ENCODE measurements at regions not wholly inside any gene's neighbourhood (a gene's known extent, or its start where the extent isn't known, plus 50 kb on each side); places are given as distances from the start of the nearest gene placed in this dataset.

DNA sequence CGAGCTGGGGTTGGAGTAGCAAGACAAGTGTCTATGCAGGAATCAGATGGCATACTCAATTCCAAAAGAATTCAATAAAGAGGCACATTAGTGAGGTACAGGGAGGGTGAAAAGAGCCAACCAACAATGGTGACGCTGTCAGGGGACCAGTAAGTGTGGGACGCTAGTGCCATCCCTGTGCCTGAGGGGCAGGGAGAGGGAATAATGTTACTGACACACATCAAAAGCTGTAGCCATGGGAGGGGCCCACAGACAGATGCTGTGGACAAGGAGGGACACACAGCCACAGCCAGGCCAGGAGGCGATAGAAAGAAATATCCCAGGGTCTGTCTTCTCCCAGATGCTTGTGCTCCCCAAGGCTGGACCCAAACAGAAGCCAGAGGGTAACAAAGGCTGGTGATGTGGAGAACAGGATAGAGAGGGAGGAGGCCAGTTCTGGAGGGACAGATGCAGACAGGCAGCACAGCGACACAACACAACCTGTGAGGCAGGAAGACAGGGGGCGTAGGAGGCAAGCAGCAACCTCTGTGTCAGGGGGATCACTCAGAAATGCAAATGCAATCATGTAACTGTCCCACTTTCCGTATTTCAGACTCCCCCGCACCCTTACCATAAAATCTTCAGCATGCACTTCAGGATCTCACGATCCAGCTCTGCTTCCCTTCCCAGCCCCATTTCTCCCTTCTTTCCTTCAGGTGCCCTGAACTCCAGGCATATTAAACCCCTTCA, 240.5 kb upstream of the FZD8 start:
- TF ChIP-seq CTCF (IDR thresholded peaks at IDR 0.05): no peak
- no peak for TF ChIP-seq POLR2A (IDR thresholded peaks at IDR 0.05)

All from Peyer's patch (tissue), 4 donors.